ENCODE measurements at regions not wholly inside any gene's neighbourhood (a gene's known extent, or its start where the extent isn't known, plus 50 kb on each side); places are given as distances from the start of the nearest gene placed in this dataset.

GRCh38 chr11:112793416-112793815, 167.8 kb upstream of the NCAM1 start:
- TF ChIP-seq CTCF (IDR thresholded peaks at IDR 0.05; ENCODE audit: borderline replicate concordance, insufficient read depth, low read depth, low read length): no peak

GRCh38 chr11:112794331-112794846, 166.8 kb upstream of the NCAM1 start:
- no peak for TF ChIP-seq CTCF (IDR thresholded peaks at IDR 0.05; ENCODE audit: borderline replicate concordance, insufficient read depth, low read depth, low read length)
- H3K4me3 ChIP-seq (ENCODE audit: low read depth, low read length): no peak overlapping the region

More at GRCh38 chr11:112793416-112793815, 167.8 kb upstream of the NCAM1 start:
- H3K4me3 ChIP-seq (ENCODE audit: low read depth, low read length): no peak overlapping the region

GRCh38 chr11:112795142-112795815, 165.9 kb upstream of the NCAM1 start:
- peak; percentile 72; the same call in 1 of the 2 replicates for TF ChIP-seq CTCF (IDR thresholded peaks at IDR 0.05; ENCODE audit: borderline replicate concordance, insufficient read depth, low read depth, low read length)
- H3K4me3 ChIP-seq (ENCODE audit: low read depth, low read length): no peak overlapping the region

- no peak for TF ChIP-seq CTCF (IDR thresholded peaks at IDR 0.05; ENCODE audit: borderline replicate concordance, insufficient read depth, low read depth, low read length)
These were observed 165.1 kb upstream of the NCAM1 start for GRCh38 chr11:112795911-112796649.

GRCh38 chr11:112797092-112797491, 164.1 kb upstream of the NCAM1 start:
- H3K4me3 ChIP-seq (ENCODE audit: low read depth, low read length): no peak overlapping the region
- no peak for TF ChIP-seq CTCF (IDR thresholded peaks at IDR 0.05; ENCODE audit: borderline replicate concordance, insufficient read depth, low read depth, low read length)

More at GRCh38 chr11:112795911-112796649, 165.1 kb upstream of the NCAM1 start:
- no peak overlapping the region for H3K4me3 ChIP-seq (ENCODE audit: low read depth, low read length)

GRCh38 chr11:112797648-112798293, 163.4 kb upstream of the NCAM1 start:
- no peak overlapping the region for H3K4me3 ChIP-seq (ENCODE audit: low read depth, low read length)
- peak; percentile 75 for TF ChIP-seq CTCF (IDR thresholded peaks at IDR 0.05; ENCODE audit: borderline replicate concordance, insufficient read depth, low read depth, low read length)
